ENCODE measurements at regions not wholly inside any gene's neighbourhood (a gene's known extent, or its start where the extent isn't known, plus 50 kb on each side); places are given as distances from the start of the nearest gene placed in this dataset.

DNA sequence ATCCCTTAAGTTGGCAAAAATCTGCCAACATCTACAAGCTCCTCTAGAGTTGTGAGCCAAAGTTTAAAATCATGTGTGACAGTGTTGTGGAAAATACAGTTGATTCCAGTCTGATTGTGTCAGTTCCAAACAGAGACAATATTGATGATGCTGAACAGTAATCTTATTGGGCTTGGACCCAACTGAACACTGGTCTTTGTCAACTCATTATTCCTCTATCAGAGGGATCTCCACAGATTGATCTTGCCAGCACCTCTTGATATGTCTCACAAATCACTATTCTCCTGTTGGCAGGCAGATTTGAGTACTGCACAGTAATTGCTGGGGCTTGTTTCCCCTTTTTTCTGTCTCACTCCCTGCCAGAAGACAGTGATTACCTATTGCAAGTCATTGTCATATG is 326.6 kb upstream of the DPH6 start:
- DNase-seq, result no peak

DNA sequence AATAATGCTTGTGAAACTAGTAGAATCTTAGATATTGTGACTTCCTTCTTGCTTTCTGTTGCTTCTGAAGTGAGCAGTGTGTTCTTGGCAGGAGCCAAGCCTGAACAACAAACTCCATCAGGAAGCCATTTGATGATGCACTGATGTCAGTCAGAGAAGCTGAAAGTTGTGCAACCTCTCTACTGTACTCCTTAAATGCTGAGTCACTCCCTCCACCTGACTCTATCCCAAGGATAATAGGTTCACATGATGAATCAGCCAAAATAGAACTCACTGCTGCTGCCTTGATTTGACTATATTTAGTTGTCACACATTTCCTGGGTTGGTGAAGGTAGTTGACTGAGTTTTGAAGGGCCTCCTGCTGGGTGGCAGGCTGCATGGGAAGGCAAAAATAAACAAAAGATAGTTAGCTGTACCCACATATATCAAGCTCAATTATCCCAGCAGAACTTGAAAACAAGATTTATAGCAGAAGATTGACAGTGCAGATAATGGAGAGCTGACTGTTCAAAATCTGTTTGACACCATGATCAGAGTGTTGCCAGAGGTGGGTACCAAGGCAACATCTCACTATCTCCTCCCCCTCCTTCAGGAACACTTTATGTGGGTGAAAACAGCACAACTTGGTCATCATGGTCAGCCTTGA is 328.4 kb upstream of the DPH6 start:
- no peak for DNase-seq

DNA sequence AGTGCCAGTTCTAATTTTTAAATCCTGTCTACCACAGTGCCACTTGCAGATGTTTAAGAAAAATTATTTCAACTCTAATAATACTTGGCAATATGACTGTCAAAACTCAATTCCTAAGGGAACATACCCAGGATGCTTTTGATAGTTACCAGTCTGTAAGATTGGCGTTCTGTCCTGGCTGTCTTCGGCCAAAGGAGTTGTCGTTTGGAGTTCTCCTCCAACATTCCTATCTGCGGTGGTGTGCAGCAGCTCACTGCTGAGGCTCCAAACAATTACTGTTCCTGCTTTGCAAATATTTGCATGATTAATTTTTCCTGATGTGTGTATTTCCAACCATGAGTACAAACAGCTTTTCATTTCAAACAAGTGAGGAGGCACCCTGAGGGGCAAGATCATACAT is 330.8 kb upstream of the DPH6 start:
- DNase-seq, result no peak

DNA sequence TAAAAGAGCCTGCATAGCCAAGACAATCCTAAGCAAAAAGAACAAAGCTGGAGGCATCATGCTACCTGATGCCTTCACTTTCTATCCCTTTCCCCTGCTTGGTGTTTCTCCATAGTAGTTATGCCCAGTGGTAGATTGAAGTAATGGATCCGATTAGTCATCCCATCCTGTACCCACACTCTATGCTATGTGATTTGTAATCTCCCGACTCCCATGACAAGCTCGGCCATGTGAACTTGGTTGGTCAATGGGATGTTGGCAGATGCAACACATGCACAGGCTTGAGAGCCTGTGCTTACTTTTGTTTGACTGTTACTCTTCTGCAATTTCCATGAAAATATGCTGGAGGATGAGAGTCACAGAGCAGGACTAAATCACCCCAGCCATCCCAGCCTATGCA is 334.9 kb upstream of the DPH6 start:
- no peak for DNase-seq

DNA sequence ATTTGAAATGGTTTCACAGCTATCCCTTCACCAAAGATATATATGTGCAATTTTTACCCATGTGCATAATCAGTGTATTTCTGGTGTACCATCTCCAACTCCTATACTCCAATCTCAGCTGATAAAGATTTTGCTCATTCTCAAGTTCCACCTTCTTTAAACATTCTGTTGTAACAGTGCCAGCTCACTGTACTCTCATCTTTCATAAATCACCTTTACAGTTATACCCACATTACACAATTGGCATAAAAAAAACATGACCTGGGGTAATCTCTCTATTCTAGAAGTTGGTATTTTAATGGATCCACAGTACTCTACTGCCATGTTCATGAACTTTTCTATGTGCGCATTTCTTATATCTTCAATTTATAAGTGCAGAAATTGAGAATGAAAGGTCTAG is 339.9 kb upstream of the DPH6 start:
- DNase-seq, result no peak

DNA sequence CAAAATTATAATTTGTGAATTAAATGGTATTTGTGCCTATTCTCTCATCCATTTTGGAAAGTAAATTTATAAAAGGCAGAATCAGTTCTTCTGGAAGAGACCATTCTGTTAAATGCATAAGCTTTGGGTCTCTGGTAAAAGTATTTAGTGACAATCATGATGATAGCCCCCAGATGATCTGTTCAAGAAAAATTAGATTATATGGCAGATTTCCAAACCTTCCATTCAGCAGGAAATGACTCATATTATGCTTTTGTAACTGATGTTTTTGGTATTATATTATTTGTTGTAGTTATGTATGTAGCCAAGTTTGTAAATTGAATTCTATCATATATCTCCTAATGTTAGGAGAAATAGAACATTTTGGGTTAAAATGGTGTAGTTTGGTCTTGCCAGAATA is 340.8 kb upstream of the DPH6 start:
- DNase-seq, result no peak

DNA sequence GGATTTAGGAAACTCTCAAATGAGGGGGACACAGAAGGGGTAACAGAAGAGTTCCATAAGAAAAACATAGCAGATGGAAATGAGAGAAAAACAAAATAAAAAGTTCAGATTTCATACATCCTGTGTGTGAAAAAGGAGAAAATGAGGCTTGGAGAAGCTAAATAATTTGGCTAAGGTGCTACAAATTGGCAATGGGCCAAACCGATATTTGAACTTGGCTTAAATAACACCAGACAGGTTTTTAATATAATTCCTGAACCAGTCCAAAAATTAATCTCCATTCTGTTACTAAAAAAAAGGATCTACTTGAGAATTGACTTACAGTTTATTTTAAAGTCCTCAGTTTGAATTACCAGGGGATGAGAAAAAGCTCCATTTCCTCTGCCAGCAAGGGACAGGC is 342.9 kb upstream of the DPH6 start:
- DNase-seq, result no peak

DNA sequence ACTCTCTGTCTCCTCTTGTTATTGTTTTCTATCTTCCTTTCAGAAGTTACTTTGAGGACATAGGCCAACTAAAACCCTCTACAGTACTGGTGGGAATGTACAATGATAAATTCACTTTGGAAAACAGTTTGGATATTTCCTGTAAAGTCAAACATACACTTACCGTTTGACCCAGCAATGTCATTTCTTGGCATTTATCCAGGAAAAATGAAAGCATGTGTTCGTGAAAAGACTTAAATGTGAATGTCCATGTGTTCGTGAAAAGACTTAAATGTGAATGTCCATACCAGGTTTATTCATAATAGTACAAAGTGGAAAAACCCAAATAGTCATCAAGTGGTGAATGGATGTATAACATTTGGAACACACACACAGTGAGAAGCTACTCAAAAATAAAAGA is 361.5 kb upstream of the DPH6 start:
- no peak for DNase-seq

DNA sequence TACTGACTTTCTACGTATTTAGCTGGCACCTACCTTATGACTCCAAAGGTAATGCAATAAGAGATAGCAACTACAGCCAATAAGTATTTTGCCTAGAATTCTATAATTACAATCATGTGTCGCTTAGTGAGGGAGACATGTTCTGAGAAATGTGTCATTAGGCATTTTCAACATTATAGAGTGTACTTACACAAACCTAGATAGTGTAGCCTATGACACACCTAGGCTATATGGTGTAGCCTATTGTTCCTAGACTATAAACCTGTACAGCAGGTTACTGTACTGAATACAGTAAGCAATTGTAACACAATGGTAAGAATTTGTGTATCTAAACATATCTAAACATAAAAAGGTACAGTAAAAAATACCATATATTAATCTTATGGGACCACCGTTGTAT is 363.4 kb upstream of the DPH6 start:
- DNase-seq, result no peak

DNA sequence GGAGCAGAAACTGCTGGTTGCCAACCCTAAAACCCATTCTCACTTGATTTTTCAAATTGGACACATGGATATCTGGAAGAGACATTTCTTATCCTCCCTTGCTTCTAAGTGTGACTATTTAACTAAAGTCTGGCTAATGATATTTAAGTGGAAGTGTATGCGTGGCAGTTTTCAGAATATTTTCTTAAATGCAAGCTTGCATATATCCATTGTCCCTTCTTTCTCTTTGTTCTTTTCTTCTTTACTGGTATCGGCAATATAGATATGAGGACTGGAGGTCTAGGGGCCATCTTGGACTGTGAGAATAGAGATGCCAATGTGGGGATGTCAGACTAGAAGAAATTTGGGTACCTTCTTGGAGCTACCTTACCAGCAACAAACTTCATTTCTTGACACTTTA is 364.3 kb upstream of the DPH6 start:
- DNase-seq, result no peak

DNA sequence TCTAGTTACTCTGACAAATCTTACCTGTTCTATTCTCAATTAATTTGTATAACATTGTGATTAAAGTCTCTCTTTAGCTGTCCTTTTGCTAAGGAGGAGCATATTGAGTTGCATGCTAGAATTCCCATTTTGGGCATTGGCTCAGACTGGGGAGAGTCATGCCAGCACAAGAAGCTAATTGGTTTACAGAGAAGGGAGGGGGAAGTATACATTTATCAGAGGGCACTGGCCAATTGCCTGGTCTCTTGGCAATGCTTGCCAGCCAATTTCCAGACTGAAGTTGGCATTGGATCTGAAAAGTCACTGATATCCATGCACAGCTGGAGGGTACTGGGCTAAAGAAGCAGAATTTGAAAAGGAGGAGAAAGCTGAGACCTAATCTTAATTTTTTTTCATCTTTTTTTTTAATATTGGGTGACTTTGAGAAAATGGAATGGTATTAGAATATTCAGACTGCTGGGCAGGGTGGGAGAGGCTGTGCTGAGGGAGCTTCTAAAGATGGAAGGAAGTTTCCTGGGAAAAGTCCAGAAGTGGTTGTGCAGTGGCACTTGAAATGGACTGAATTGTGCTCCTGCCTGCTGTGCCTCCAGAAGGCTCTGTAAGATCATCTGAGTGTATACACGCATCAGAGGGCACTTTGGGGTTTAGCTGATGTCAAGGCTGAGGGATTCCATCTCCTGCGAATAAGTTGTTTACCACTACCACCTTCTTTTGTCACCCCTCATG is 365.2 kb upstream of the DPH6 start:
- no peak for DNase-seq

DNA sequence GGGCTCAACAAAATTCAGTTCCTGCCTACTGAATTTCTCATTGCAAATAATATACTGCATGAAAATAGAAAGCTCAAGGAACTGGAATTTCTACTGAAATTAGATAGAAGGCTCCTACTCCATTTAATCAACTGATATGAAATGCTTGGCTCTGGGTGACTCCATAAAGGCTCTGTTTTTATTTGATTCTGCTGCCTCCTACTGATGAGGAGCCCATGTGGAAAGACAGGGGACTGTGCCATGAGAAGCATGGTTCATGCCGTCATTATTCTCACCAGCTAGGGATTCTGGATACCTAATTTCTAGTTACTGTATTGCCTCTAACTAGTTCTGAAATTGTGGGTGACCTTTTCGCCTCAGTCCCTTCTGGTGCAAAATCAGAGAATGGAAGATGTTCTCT is 366.2 kb upstream of the DPH6 start:
- no peak for DNase-seq

DNA sequence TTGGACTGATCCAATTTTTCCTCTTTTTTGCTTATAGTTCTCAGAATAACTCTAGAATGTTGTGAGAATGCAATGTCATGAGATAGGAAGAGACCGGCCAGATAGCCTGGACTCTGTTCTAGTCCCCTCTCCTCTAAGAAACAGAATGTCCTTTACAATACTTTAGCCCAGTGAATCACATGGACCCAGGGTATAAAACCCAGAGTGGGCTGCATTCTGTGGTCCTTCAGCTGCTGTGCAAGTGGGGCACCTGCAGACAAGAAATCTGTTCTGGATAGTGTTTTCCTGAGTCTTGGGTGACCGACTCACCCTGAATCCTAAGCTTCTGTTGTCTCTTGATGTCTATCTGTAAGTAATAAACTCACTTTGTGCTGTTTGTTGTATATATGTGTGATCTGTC is 368.6 kb upstream of the DPH6 start:
- no peak for DNase-seq

DNA sequence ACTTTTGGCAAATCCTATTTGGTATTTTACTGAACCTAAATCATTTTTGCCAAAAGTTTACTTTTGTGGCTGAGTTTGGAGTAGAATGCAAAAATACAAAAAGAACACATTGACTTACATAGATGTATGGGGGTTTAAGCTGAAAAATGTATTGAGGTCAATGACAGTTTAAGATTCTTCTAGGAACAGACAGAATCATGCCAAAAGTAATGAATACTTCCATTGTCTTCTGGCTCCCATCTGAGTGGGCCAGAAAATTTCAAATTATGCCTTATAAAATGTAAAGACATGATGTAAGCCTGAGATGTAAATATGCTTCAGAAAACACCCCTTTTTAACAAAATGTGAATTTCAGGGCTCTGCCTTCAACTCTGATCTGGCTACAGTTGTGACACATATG is 375.1 kb upstream of the DPH6 start:
- no peak for DNase-seq

DNA sequence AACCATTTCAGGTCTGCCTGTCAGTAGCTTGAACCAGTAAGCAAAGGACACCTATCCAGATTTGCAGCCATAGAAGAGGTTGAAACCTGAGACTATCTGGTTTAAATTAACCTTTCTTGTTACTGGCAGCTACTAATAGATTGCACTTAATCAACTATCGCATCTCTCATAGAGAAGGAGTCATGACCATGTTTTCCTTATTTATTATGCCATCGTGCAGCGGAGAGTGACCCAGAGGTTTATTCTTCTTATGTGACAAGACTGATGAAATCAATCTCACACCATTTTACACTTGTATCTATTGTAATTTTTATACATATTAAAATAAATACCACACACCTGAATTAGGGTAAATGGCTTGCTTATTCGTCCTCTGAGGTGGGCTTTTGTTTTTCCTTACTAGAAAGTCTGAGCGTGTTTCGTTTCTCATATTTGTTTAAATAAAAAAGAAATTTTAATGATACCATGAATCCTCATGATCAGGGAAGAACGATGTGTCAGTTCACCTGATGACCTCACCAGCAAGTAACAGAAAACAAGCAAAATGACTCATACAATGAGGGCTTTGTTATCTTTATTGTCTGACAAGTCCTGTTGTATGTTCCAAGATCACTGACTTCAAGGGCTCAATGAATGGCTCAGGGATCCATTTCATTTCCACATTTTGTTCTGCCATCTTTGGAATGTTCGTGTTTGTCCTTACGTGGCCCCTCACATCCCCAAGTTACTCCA is 379.5 kb upstream of the DPH6 start:
- no peak for DNase-seq

DNA sequence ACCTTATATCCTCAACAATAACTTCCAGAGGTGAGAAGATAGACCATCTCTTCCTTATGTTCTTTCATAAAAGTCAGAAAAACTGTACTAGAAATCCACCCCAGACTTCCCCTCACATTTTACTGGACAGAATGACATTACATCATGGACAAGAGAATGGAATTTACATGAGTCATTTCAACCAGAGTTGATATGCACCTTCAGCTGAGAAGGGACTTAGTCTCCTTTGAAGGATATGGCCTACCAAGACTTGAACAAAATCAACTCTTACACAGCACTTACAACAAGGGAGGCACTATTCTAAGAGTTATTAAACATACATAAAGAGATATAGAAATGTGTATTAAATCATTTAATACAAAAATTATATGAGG is 380.0 kb upstream of the DPH6 start:
- DNase-seq, result no peak

DNA sequence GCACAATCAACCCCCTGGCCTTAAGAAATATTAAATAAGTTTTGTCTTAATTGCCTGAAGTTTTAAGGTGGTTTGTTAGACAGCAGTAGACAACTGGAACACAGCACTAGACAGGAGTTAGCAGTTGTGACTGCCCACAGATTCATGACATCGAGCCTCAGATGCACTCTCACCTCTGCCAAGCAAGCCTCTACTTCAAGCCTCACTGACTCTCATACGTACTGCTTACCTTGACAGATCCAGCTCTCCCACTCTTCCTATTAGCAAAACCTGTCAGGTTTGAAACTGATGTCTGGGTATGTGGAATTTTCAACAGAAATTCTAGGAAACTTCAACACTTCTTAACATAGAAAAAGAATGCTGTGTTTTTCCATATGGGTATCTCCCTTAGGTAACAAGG is 382.9 kb upstream of the DPH6 start:
- DNase-seq, result no peak

DNA sequence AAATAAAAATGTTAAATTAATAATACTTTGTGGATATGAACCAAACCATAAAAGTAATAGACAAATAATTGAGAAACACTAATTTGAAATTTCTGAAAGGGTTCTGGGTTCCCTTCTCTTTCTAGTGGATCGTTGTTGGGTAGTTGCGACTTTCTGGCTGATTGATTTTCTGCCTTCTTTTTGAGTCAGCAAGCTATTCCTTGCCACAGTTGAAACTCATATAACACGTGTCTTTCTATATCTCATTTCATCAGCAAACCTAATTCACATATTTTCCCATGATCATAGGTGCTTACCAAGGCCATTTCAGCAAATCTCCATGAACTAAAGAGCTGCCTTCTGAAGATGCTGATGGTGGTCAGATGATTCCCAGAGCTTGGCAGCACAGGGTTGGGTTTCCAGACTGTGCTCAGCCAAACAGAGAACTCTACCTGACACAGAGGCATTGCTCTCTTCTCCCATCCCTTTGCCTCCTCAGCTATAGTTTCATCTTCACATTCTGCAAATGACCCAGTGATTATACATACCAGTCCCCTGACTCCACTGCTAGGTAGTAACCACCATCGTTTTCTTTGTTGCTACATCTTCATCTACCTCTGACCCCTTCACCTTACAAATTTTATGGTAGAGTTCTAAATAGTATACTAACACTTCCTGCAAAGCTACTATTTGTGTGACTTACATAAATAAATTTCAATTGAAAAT is 383.9 kb upstream of the DPH6 start:
- DNase-seq, result no peak

DNA sequence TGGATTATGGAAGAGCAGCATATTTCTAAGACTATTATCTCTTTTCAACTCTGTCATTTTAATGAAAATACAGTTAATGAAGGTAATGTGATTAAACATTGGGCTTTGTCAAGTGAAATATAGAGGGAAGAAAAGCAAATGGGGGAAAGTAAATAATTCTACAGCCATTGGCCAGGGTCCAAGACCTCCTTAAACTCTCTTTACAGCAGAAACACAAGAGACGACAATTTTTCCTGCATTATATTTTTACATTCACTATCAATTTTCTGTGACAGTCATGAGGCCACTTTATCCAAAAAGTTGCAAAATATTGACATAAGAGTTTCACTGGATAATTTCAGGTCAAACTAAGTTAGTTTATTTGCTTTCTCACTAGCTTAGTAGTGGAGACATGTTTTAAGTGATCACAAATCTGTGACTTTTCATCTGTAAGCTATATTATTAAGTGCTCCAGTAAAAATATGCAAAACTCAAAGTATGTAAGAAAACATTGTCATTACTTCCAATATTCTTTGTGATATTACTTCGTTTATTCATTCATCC is 385.9 kb upstream of the DPH6 start:
- no peak for DNase-seq

DNA sequence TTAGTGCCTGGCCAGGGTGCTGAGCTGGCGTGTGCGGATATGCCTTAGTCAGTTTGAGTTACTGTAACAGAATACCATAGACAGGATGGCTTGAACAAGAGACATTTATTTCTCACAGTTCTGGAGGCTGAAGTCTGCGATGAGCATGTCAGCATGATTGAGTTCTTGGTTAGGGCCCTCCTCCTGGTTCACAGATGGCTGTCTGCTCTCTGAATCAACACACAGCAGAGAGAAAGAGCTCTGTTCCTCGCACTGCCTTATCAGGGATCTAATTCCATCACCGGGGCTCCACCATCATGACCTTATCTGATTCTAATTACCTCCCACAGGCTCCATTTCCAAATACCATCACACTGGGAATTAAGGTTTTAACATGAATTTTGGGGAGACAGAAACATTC is 386.6 kb upstream of the DPH6 start:
- no peak for DNase-seq

DNA sequence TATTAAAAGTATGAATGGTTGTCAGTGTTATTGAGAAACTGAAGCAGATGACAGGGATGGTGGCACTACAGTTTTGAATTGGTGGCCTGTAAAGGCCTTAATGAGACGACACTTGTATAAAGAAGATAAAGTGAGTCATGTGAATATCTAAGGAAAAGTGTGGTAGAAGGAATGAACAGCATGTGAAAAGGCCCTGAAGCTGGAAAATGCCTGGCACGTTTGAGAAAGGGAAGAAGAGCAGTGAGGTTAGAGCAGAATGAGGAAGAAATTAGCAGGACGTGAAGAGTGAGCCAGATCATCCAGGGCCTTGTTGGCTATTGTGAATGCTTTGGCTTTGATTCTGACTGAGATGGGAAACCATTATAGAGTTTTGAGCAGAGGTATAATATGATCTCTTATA is 387.6 kb upstream of the DPH6 start:
- no peak for DNase-seq

DNA sequence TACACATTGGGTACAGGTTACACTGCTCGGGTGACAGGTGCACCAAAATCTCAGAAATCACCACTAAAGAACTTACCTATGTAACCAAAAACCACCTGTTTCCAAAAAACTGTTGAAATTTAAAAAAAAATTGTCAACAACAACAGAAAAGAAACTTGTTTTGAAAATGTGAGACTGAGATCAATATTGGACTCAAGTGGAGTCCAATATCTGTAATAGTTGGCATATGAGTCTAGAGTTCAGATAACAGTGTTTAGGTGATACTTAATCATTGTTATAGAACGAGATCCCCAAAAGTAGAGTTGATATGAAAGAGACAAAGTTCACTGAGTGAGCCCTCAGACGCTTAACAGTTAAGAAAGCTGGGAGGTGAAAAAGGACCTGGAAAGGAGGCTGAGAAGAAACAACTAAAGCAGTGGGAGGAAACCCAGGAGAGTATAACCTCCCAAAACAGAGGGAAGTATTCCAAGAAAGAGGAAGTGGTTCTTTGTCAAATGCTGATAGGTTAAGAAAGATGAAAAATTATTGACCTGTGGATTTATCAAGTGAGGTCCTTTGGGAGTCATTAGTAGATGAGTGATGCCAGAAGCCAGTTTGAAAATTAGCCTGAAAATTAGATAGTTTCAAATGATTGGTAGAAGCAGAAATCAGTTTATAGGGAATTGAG is 388.6 kb upstream of the DPH6 start:
- DNase-seq, result no peak

DNA sequence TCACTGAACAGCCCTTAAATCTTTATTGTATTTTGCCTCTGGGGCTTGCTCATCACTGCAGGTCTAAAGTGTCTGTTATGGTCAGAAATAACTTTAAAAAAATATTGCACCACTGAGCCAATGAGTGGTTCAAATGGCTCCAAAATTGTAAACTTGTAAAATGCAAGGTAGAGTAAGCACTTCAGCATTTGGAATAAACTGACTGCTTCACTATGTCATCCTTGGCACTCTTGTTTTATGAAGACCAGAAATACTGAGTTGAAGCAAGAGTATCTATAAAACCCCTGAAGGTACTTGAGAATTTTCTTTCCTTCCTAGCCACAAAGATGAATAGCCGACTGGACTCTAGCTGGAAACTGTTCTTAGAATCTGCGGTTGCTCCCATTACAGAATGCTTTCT is 390.3 kb upstream of the DPH6 start:
- no peak for DNase-seq

All from activated CD8-positive, alpha-beta memory T cell treated with anti-CD3 and anti-CD28 coated beads for 24 hours (primary cell).